Neural crest cell (in vitro differentiated cells): ENCODE measurements at regions not wholly inside any gene's neighbourhood (a gene's known extent, or its start where the extent isn't known, plus 50 kb on each side); places are given as distances from the start of the nearest gene placed in this dataset.

ENCODE experiments used
- DNase-seq: peaks from one replicate; pipeline ENCODE4 v3.0.0; 2021; ENCODE audit warnings: low read depth, mixed read lengths, low spot score
- H3K27ac Mint-ChIP-seq: one replicate; pipeline ENCODE4 v1.8.0; 2021; ENCODE audit warnings: mild to moderate bottlenecking, mixed read lengths; ENCODE audit not compliant: unreplicated experiment
- H3K27me3 Mint-ChIP-seq: 2 replicates; pipeline ENCODE4 v1.8.0; 2021; ENCODE audit warnings: low read depth, mild to moderate bottlenecking, mixed read lengths
- H3K36me3 Mint-ChIP-seq: 2 replicates; pipeline ENCODE4 v1.8.0; 2021; ENCODE audit warnings: low read depth, mild to moderate bottlenecking, mixed read lengths
- H3K4me1 Mint-ChIP-seq: 2 replicates; pipeline ENCODE4 v1.8.0; 2021; ENCODE audit warnings: mixed read lengths
- H3K4me3 Mint-ChIP-seq: one replicate; pipeline ENCODE4 v1.8.0; 2021; ENCODE audit warnings: mild to moderate bottlenecking, mixed read lengths
- H3K9me3 Mint-ChIP-seq: 2 replicates; pipeline ENCODE4 v1.8.0; 2021; ENCODE audit warnings: mixed read lengths
- CTCF ChIP-seq: fragments of 200-600 bp; sonication (generic); conservative IDR thresholded peaks from 2 replicates; pipeline ENCODE4 v1.5.0; 2021; ENCODE audit warnings: antibody characterized with exemption, mild to moderate bottlenecking

GRCh38 chr4:156636381-156636780 lies 335.2 kb downstream of the PDGFC start:
- H3K4me1 Mint-ChIP-seq, result peaks cover 9% of the 10 kb centered on the region
- TF ChIP-seq CTCF, result no peak
- H3K27ac Mint-ChIP-seq, result no peak overlapping the region
- no peaks in the 10 kb centered on the region for H3K36me3 Mint-ChIP-seq
- H3K27me3 Mint-ChIP-seq, result no peaks in the 10 kb centered on the region
- DNase-seq, result no peak
- no peak overlapping the region for H3K4me3 Mint-ChIP-seq
- H3K9me3 Mint-ChIP-seq, result no peaks in the 10 kb centered on the region

- no peak overlapping the region for H3K27ac Mint-ChIP-seq
- H3K27me3 Mint-ChIP-seq, result no peaks in the 10 kb centered on the region
- DNase-seq, result no peak
- no peak for TF ChIP-seq CTCF
- H3K36me3 Mint-ChIP-seq, result no peaks in the 10 kb centered on the region
- no peak overlapping the region for H3K4me3 Mint-ChIP-seq
- H3K9me3 Mint-ChIP-seq, result peaks cover 2% of the 10 kb centered on the region
- peaks cover 9% of the 10 kb centered on the region for H3K4me1 Mint-ChIP-seq
These were observed 336.5 kb downstream of the PDGFC start for GRCh38 chr4:156635051-156635450.

GRCh38 chr4:156634612-156635011 lies 337.0 kb downstream of the PDGFC start:
- Mint-ChIP-seq H3K27ac (no peak overlapping the region), H3K27me3 (no peaks in the 10 kb centered on the region), H3K4me1 (peaks cover 9% of the 10 kb centered on the region), H3K4me3 (no peak overlapping the region), H3K9me3 (peaks cover 2% of the 10 kb centered on the region), H3K36me3 (no peaks in the 10 kb centered on the region)
- no peak for DNase-seq
- TF ChIP-seq CTCF, result no peak

GRCh38 chr4:156633847-156634246 lies 337.8 kb downstream of the PDGFC start:
- H3K4me3 Mint-ChIP-seq, result no peak overlapping the region
- TF ChIP-seq CTCF, result no peak
- H3K27ac Mint-ChIP-seq, result no peak overlapping the region
- H3K4me1 Mint-ChIP-seq, result peaks cover 9% of the 10 kb centered on the region
- no peaks in the 10 kb centered on the region for H3K27me3 Mint-ChIP-seq
- H3K36me3 Mint-ChIP-seq, result peaks cover 3% of the 10 kb centered on the region
- peaks cover 8% of the 10 kb centered on the region for H3K9me3 Mint-ChIP-seq
- no peak for DNase-seq

GRCh38 chr4:156628858-156629257 lies 342.7 kb downstream of the PDGFC start:
- no peak overlapping the region for H3K4me3 Mint-ChIP-seq
- H3K27ac Mint-ChIP-seq, result no peak overlapping the region
- no peak for TF ChIP-seq CTCF

GRCh38 chr4:156623376-156623775 lies 348.2 kb downstream of the PDGFC start:
- DNase-seq, result no peak
- Mint-ChIP-seq H3K4me1 (no peaks in the 10 kb centered on the region), H3K4me3 (no peak overlapping the region), H3K27me3 (no peaks in the 10 kb centered on the region), H3K9me3 (peaks cover 10% of the 10 kb centered on the region), H3K27ac (no peak overlapping the region), H3K36me3 (peaks cover 2% of the 10 kb centered on the region)
- TF ChIP-seq CTCF, result no peak

More at GRCh38 chr4:156628858-156629257, 342.7 kb downstream of the PDGFC start:
- Mint-ChIP-seq H3K9me3 (peaks cover 20% of the 10 kb centered on the region), H3K27me3 (no peaks in the 10 kb centered on the region), H3K4me1 (no peaks in the 10 kb centered on the region), H3K36me3 (peaks cover 5% of the 10 kb centered on the region)
- no peak for DNase-seq
